Brain microvascular endothelial cell (primary cell): ENCODE measurements at regions not wholly inside any gene's neighbourhood (a gene's known extent, or its start where the extent isn't known, plus 50 kb on each side); places are given as distances from the start of the nearest gene placed in this dataset.

ENCODE experiments used
- DNase-seq: peaks from one replicate; pipeline ENCODE4 v3.0.0-alpha.2; 2020
- H3K27ac ChIP-seq: fragments of 250-450 bp; sonication (Bioruptor Pico); 2 replicates; pipeline ENCODE4 v1.5.1; 2020; ENCODE audit warnings: mild to moderate bottlenecking, moderate library complexity
- H3K27me3 ChIP-seq: fragments of 250-450 bp; sonication (Bioruptor Pico); replicated peaks from 2 replicates; pipeline ENCODE4 v1.5.1; 2020; ENCODE audit warnings: mild to moderate bottlenecking
- H3K36me3 ChIP-seq: fragments of 250-450 bp; sonication (Bioruptor Pico); replicated peaks from 2 replicates; pipeline ENCODE4 v1.5.1; 2020; ENCODE audit warnings: mild to moderate bottlenecking
- H3K4me3 ChIP-seq: 2 replicates; pipeline ENCODE4 v1.5.1; 2011; ENCODE audit warnings: low read depth, mild to moderate bottlenecking, control low read depth, low read length, moderate library complexity
- CTCF ChIP-seq: IDR thresholded peaks from 2 replicates; pipeline ENCODE4 v1.5.1; 2011; ENCODE audit warnings: low read depth, mild to moderate bottlenecking, moderate library complexity, low read length, control low read depth, inconsistent platforms; ENCODE audit errors: missing control alignments
- in situ Hi-C: cut with HindIII; loops from 2 replicates; pipeline ENCODE4 v1.10.0; 2017; ENCODE audit warnings: low sequenced_read_pairs, low pct_ligation_motif_present

GRCh38 chr9:1434052-1434767 lies 384.1 kb downstream of the DMRT2 start:
- H3K4me3 ChIP-seq = no peak overlapping the region
- H3K27me3 ChIP-seq = no peaks in the 10 kb centered on the region
- peak; percentile 22 for TF ChIP-seq CTCF
- no peak for DNase-seq
- in situ Hi-C loops = no loop called here
- H3K27ac ChIP-seq = no peak overlapping the region
- no peaks in the 10 kb centered on the region for H3K36me3 ChIP-seq

- in situ Hi-C loops = no loop called here
- H3K27me3 ChIP-seq = no peaks in the 10 kb centered on the region
- no peaks in the 10 kb centered on the region for H3K36me3 ChIP-seq
- H3K27ac ChIP-seq = no peak overlapping the region
- no peak for TF ChIP-seq CTCF
- no peak overlapping the region for H3K4me3 ChIP-seq
- DNase-seq = no peak
These were observed 384.7 kb downstream of the DMRT2 start for GRCh38 chr9:1434811-1435210.

- H3K36me3 ChIP-seq = no peaks in the 10 kb centered on the region
- no peak for DNase-seq
- in situ Hi-C loops = no loop called here
These were observed 390.1 kb downstream of the DMRT2 start for GRCh38 chr9:1440256-1440655.

GRCh38 chr9:1442105-1442504 lies 391.9 kb downstream of the DMRT2 start:
- no peak for DNase-seq
- H3K36me3 ChIP-seq = no peaks in the 10 kb centered on the region
- no peak for TF ChIP-seq CTCF

More at GRCh38 chr9:1440256-1440655, 390.1 kb downstream of the DMRT2 start:
- H3K27ac ChIP-seq = no peak overlapping the region
- no peak for TF ChIP-seq CTCF
- no peaks in the 10 kb centered on the region for H3K27me3 ChIP-seq
- H3K4me3 ChIP-seq = no peak overlapping the region

GRCh38 chr9:1443450-1443849 lies 393.3 kb downstream of the DMRT2 start:
- in situ Hi-C loops = no loop called here
- Histone ChIP-seq H3K4me3 (no peak overlapping the region), H3K27ac (no peak overlapping the region), H3K36me3 (no peaks in the 10 kb centered on the region), H3K27me3 (no peaks in the 10 kb centered on the region)
- TF ChIP-seq CTCF = no peak
- DNase-seq = no peak

More at GRCh38 chr9:1442105-1442504, 391.9 kb downstream of the DMRT2 start:
- no peak overlapping the region for H3K4me3 ChIP-seq
- in situ Hi-C loops = no loop called here
- no peaks in the 10 kb centered on the region for H3K27me3 ChIP-seq
- no peak overlapping the region for H3K27ac ChIP-seq

GRCh38 chr9:1446671-1447070 lies 396.5 kb downstream of the DMRT2 start:
- no peak for TF ChIP-seq CTCF
- Histone ChIP-seq H3K4me3 (no peak overlapping the region), H3K36me3 (no peaks in the 10 kb centered on the region), H3K27me3 (no peaks in the 10 kb centered on the region), H3K27ac (no peak overlapping the region)
- in situ Hi-C loops = no loop called here
- no peak for DNase-seq
